ENCODE measurements at regions not wholly inside any gene's neighbourhood (a gene's known extent, or its start where the extent isn't known, plus 50 kb on each side); places are given as distances from the start of the nearest gene placed in this dataset.

DNA sequence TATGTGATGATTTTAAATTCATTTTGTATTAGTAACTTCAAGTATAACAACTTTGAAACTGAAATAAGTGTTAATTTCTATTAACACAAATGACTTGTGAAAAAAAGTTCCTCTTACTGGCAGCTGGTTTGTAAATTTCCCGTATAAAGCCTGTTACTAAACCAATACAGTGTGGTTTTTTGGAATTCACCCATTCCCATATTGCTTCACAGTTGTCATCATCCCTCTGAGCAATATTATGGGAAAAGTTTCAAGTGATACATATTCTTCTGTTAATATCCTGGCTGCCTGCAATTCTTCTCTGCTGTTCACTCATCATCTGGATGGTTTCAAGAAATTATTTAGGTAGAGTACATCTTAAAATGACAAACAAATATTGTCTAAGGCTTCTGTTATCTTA lies 1185.1 kb upstream of the C9orf72 start:
- H3K27ac ChIP-seq (ENCODE audit: extremely low read depth, low read depth, low read length), result no peak overlapping the region
- no peaks in the 10 kb centered on the region for H3K36me3 ChIP-seq (ENCODE audit: control insufficient read depth in 2 of 2, insufficient read depth in 1 of 2, low read length in 2 of 2)
- POLR2A ChIA-PET, result no interaction called here
- no peak overlapping the region for H3K4me3 ChIP-seq (ENCODE audit: low read depth, low read length)
- CTCF ChIA-PET, result interaction anchor here (0.6 to 1.9 kb wide), 2 partner anchors 16 to 69 kb away, joined by 3 to 4 read pairs; no protein-coding TSS in a partner anchor
- TF ChIP-seq ZSCAN30 (tag by site-specific recombination; IDR thresholded peaks at IDR 0.05) (no peak), ZNF837 (tag by site-specific recombination; IDR thresholded peaks at IDR 0.05) (no peak), ZNF324 (tag by site-specific recombination; IDR thresholded peaks at IDR 0.05) (no peak), ZBTB20 (tag by site-specific recombination; IDR thresholded peaks at IDR 0.05) (no peak), ZNF10 (tag by site-specific recombination; IDR thresholded peaks at IDR 0.05) (no peak), ZNF473 (tag by site-specific recombination; IDR thresholded peaks at IDR 0.05) (no peak), ZNF146 (tag by site-specific recombination; IDR thresholded peaks at IDR 0.05) (no peak), KLF10 (tag by site-specific recombination; IDR thresholded peaks at IDR 0.05) (no peak), ZNF416 (tag by site-specific recombination; IDR thresholded peaks at IDR 0.05) (no peak), ZNF670 (tag by site-specific recombination; IDR thresholded peaks at IDR 0.05; ENCODE audit: low read depth) (no peak), TCF7L2 (IDR thresholded peaks at IDR 0.05; ENCODE audit: borderline replicate concordance, low read depth, low read length) (no peak), ZNF571 (tag by site-specific recombination; IDR thresholded peaks at IDR 0.05) (no peak), MEIS1 (CRISPR knock-in tag; IDR thresholded peaks at IDR 0.05; ENCODE audit: borderline replicate concordance) (no peak)
- TF ChIP-seq, protein P1, sequence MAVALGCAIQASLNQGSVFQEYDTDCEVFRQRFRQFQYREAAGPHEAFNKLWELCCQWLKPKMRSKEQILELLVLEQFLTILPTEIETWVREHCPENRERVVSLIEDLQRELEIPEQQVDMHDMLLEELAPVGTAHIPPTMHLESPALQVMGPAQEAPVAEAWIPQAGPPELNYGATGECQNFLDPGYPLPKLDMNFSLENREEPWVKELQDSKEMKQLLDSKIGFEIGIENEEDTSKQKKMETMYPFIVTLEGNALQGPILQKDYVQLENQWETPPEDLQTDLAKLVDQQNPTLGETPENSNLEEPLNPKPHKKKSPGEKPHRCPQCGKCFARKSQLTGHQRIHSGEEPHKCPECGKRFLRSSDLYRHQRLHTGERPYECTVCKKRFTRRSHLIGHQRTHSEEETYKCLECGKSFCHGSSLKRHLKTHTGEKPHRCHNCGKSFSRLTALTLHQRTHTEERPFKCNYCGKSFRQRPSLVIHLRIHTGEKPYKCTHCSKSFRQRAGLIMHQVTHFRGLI (tag by site-specific recombination; IDR thresholded peaks at IDR 0.05), result no peak
- TF ChIP-seq, protein P2, sequence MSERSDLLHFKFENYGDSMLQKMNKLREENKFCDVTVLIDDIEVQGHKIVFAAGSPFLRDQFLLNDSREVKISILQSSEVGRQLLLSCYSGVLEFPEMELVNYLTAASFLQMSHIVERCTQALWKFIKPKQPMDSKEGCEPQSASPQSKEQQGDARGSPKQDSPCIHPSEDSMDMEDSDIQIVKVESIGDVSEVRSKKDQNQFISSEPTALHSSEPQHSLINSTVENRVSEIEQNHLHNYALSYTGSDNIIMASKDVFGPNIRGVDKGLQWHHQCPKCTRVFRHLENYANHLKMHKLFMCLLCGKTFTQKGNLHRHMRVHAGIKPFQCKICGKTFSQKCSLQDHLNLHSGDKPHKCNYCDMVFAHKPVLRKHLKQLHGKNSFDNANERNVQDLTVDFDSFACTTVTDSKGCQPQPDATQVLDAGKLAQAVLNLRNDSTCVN (tag by site-specific recombination; optimal IDR thresholded peaks at IDR 0.05), result no peak
- TF ChIP-seq, protein P3, sequence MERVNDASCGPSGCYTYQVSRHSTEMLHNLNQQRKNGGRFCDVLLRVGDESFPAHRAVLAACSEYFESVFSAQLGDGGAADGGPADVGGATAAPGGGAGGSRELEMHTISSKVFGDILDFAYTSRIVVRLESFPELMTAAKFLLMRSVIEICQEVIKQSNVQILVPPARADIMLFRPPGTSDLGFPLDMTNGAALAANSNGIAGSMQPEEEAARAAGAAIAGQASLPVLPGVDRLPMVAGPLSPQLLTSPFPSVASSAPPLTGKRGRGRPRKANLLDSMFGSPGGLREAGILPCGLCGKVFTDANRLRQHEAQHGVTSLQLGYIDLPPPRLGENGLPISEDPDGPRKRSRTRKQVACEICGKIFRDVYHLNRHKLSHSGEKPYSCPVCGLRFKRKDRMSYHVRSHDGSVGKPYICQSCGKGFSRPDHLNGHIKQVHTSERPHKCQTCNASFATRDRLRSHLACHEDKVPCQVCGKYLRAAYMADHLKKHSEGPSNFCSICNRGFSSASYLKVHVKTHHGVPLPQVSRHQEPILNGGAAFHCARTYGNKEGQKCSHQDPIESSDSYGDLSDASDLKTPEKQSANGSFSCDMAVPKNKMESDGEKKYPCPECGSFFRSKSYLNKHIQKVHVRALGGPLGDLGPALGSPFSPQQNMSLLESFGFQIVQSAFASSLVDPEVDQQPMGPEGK (tag by site-specific recombination; IDR thresholded peaks at IDR 0.05), result no peak
- TF ChIP-seq, protein P4, sequence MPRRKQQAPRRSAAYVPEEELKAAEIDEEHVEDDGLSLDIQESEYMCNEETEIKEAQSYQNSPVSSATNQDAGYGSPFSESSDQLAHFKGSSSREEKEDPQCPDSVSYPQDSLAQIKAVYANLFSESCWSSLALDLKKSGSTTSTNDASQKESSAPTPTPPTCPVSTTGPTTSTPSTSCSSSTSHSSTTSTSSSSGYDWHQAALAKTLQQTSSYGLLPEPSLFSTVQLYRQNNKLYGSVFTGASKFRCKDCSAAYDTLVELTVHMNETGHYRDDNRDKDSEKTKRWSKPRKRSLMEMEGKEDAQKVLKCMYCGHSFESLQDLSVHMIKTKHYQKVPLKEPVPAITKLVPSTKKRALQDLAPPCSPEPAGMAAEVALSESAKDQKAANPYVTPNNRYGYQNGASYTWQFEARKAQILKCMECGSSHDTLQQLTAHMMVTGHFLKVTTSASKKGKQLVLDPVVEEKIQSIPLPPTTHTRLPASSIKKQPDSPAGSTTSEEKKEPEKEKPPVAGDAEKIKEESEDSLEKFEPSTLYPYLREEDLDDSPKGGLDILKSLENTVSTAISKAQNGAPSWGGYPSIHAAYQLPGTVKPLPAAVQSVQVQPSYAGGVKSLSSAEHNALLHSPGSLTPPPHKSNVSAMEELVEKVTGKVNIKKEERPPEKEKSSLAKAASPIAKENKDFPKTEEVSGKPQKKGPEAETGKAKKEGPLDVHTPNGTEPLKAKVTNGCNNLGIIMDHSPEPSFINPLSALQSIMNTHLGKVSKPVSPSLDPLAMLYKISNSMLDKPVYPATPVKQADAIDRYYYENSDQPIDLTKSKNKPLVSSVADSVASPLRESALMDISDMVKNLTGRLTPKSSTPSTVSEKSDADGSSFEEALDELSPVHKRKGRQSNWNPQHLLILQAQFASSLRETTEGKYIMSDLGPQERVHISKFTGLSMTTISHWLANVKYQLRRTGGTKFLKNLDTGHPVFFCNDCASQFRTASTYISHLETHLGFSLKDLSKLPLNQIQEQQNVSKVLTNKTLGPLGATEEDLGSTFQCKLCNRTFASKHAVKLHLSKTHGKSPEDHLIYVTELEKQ (tag by site-specific recombination; IDR thresholded peaks at IDR 0.05; ENCODE audit: borderline replicate concordance), result no peak
- TF ChIP-seq, protein P5, sequence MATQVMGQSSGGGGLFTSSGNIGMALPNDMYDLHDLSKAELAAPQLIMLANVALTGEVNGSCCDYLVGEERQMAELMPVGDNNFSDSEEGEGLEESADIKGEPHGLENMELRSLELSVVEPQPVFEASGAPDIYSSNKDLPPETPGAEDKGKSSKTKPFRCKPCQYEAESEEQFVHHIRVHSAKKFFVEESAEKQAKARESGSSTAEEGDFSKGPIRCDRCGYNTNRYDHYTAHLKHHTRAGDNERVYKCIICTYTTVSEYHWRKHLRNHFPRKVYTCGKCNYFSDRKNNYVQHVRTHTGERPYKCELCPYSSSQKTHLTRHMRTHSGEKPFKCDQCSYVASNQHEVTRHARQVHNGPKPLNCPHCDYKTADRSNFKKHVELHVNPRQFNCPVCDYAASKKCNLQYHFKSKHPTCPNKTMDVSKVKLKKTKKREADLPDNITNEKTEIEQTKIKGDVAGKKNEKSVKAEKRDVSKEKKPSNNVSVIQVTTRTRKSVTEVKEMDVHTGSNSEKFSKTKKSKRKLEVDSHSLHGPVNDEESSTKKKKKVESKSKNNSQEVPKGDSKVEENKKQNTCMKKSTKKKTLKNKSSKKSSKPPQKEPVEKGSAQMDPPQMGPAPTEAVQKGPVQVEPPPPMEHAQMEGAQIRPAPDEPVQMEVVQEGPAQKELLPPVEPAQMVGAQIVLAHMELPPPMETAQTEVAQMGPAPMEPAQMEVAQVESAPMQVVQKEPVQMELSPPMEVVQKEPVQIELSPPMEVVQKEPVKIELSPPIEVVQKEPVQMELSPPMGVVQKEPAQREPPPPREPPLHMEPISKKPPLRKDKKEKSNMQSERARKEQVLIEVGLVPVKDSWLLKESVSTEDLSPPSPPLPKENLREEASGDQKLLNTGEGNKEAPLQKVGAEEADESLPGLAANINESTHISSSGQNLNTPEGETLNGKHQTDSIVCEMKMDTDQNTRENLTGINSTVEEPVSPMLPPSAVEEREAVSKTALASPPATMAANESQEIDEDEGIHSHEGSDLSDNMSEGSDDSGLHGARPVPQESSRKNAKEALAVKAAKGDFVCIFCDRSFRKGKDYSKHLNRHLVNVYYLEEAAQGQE (tag by site-specific recombination; IDR thresholded peaks at IDR 0.05), result no peak
- TF ChIP-seq, protein P6, sequence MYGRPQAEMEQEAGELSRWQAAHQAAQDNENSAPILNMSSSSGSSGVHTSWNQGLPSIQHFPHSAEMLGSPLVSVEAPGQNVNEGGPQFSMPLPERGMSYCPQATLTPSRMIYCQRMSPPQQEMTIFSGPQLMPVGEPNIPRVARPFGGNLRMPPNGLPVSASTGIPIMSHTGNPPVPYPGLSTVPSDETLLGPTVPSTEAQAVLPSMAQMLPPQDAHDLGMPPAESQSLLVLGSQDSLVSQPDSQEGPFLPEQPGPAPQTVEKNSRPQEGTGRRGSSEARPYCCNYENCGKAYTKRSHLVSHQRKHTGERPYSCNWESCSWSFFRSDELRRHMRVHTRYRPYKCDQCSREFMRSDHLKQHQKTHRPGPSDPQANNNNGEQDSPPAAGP (tag by site-specific recombination; IDR thresholded peaks at IDR 0.05), result no peak
- TF ChIP-seq, protein P7, sequence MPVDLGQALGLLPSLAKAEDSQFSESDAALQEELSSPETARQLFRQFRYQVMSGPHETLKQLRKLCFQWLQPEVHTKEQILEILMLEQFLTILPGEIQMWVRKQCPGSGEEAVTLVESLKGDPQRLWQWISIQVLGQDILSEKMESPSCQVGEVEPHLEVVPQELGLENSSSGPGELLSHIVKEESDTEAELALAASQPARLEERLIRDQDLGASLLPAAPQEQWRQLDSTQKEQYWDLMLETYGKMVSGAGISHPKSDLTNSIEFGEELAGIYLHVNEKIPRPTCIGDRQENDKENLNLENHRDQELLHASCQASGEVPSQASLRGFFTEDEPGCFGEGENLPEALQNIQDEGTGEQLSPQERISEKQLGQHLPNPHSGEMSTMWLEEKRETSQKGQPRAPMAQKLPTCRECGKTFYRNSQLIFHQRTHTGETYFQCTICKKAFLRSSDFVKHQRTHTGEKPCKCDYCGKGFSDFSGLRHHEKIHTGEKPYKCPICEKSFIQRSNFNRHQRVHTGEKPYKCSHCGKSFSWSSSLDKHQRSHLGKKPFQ (tag by site-specific recombination; IDR thresholded peaks at IDR 0.05), result no peak
- no peaks in the 10 kb centered on the region for H3K4me1 ChIP-seq (ENCODE audit: control insufficient read depth, insufficient read depth, low read length)
- H3K9me3 ChIP-seq (ENCODE audit: control insufficient read depth, insufficient read depth, low read depth, low read length), result no peaks in the 10 kb centered on the region

Measured in HEK293 (cell line).